CD4-positive, alpha-beta T cell treated with Interleukin-1 beta for 1 hour (primary cell): ENCODE measurements at regions not wholly inside any gene's neighbourhood (a gene's known extent, or its start where the extent isn't known, plus 50 kb on each side); places are given as distances from the start of the nearest gene placed in this dataset.
"Not testable (repeated sequence)": the region's sequence is repeated elsewhere in the genome, so short reads cannot be mapped to it uniquely, and the experiment has no call there.

Experiments
- DNase-seq, 2 donors: peaks; one replicate each; pipeline ENCODE4 v3.0.0-alpha.2; 2020 to 2022

DNA sequence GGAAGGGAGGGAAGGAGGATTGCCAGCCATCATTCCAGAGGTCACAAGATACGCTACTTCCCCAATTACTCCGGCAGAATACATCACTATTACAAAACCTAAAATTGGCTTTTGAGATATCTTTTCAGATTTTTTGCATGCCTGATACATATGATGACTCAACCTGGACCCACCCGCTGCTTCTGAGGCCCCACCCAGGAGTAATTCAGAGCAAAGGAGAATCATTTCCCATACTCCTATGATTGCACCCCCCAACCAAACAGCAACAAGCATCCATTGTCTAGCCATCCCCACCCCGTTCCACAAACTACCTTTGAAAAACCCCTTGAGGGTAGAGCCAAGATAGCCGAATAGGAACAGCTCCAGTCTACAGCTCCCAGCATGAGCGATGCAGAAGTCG is 163.5 kb upstream of the GJE1 start:
- no peak for DNase-seq

DNA sequence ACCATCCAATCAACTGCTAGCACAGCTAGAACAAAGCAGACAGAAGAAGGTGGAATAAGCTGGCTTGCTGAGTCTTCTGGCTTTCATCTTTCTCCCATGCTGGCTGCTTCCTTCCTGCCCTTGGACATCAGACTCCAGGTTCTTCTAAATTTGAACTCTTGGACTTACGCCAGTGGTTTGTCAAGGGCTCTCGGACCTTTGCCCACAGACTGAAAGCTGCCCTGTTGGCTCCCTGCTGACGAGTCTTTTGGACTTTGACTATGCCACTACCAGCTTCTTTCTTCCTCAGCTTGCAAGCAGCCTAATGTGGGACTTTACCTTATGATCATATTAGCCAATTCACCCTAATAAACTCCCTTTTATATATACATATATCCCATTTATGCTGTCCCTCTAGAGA is 164.1 kb upstream of the GJE1 start:
- no peak for DNase-seq

GRCh38 chr6:141965016-141965545 is 167.6 kb upstream of the GJE1 start:
- DNase-seq = no peak

DNA sequence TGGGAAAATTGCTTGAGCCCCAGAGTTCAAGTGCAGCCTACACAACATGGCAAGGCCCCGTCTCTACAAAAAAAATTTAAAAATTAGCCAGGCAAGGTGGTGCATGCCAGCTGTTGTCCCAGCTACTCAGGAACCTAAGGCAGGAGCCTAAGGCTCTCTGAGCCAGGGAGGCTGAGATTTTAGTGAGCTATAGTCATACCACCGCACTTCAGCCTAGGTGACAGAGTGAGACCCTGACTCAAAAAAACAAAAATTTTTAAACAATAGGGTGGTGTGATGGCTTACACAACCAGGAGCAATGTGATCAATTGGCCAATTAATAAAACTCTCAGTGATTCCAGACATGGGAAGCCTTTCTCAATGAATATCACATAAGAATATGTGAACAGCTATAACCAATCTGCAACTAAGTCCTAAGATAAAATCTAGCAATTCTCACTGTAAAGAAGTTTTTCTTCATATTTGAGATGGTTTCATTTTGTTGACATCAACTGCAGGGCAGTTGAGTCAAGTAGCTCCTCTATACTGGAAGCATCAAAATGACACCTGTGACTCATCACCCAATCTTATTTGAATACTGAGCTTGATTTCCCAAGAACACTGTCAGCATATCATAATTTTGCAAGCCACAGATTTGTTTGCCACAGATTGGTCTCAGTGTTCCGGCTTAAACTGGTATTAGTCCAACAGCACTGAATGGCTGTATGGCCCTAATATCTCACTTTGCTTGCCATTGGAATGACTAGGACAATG is 169.0 kb upstream of the GJE1 start:
- DNase-seq = no peak

- DNase-seq = no peak
These were observed 175.5 kb upstream of the GJE1 start for GRCh38 chr6:141957271-141957670.

GRCh38 chr6:141956868-141957267 is 175.9 kb upstream of the GJE1 start:
- DNase-seq = no peak

GRCh38 chr6:141956046-141956761 is 176.5 kb upstream of the GJE1 start:
- DNase-seq = no peak

DNA sequence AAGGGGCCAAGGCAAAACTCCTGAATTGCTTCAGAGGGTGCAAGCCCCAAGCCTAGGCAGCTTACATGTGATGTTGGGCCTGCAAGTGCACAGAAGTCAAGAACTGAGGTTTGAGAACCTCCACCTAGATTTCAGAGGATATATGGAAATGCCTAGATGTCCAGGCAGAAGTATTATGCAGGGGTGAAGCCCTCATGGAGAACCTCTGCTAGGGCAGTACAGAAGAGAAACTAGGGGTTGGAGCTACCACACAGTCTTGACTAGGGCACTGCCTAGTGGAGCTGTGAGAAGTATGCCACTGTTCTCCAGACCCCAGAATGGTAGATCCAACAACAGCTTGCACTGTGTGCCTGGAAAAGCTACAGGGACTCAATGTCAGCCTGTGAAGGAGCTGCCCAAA is 179.7 kb upstream of the GJE1 start:
- DNase-seq = no peak

DNA sequence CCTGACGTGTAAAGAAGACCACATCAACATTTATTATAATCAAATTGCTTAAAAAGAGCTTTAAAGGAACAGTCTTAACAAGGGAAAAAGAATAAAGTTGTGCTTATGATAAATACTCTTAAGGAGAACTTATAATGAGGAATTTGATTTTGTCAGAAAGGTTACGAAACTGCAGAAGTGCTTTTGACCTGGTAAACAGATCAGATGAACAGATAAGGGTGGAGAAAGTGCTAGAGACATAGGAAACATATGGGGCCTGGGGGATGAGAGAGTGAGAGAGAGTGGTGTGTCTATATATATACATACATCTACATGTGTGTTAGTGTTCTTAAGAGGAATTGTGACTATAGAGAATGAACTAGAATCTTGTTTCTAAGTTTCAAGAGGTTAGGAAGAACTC is 186.2 kb upstream of the GJE1 start:
- no peak for DNase-seq

DNA sequence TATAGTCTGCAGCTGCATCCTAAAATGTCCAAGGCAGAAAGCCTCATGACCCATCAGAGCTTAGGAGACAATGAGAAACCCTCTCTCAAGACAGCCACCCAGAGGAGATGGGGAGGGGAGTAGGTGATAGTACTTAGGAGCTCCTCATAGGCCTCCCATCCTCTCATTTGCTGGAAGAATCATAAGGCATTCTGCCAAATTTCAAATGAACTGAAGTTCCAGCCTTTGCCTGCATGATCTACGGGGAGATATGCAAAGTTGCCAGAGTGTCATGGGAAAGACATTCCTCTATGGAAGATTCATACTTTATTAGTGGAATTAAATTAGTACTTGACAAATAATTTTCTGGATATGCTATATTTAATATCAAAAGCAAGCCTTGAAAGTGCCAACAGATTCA is 194.1 kb upstream of the GJE1 start:
- no peak for DNase-seq

DNA sequence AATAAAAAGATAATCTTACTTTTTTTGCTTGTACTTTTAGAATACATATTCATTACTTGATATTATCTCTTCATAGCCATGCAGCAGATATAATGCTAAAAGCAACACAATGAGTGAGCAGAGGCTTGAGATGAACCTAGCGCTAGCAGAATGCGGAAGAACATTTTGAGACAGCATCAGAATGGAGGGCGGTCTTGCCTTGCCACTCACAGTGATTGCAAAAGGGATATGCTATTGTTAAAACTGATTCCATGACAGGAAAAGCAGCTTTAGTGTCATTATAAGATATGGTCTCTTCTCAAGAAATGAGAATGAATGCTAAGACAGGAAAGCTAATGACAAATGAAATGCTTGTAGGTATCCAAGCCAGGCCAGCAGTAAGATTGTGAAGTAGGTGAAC is 200.0 kb upstream of the GJE1 start:
- no peak for DNase-seq

DNA sequence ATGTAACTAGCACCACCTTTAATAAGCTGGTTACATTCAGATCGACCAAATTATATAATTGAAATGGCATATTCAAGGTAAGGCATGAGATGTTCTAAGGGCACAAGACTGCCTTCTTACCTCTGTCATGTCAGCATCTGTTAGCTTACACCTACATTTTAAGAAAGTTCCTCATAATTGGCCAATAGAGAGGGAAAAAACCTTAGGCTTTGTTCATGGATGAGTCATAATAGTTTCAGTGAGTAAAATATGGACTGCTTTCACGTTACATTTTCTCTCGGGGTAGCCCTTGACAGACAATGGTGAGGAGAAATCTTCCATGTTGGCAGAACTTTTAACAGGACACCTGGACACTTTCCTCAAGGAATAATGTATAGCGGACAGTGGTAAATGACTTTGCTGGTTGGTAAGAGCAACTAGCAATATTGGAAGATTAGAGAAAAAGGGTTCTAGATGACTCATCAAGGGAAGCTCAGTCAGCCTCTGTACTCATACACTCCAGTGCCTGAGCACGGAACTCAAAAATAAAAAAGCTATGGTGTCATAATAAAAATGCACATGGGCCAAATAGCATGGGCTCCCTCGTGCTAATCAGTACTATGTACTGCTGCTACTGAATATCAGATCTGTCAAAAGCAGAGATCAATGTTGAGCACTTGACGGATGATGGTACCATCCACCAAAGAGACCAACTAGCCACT is 206.4 kb upstream of the GJE1 start:
- not testable (repeated sequence) for DNase-seq

- no peak for DNase-seq
These were observed 207.7 kb upstream of the GJE1 start for GRCh38 chr6:141925001-141925400.

GRCh38 chr6:141922898-141923297 is 209.8 kb upstream of the GJE1 start:
- DNase-seq = no peak

- DNase-seq = not testable (repeated sequence)
These were observed 215.8 kb upstream of the GJE1 start for GRCh38 chr6:141916682-141917505.

DNA sequence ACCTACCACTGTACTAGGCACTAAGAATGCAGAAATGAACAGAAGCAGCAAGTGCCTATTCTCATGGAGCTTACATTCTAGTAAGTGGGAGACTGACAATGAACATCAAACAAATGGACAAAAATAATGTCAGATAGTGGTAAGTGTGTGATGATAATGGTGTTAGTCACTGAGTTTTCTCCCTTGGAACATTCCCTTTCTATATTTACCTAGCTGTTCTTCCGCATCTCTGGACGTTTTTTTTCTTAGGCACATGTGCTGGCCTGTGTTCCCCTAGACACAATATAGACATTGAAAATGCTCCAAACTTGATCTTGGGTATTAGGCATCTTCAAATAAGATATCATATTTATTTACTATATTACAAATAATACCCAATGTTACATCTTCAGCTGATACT is 218.1 kb upstream of the GJE1 start:
- no peak for DNase-seq

- no peak for DNase-seq
These were observed 226.1 kb upstream of the GJE1 start for GRCh38 chr6:141906569-141907080.

- no peak for DNase-seq
These were observed 242.1 kb upstream of the GJE1 start for GRCh38 chr6:141890661-141891060.

DNA sequence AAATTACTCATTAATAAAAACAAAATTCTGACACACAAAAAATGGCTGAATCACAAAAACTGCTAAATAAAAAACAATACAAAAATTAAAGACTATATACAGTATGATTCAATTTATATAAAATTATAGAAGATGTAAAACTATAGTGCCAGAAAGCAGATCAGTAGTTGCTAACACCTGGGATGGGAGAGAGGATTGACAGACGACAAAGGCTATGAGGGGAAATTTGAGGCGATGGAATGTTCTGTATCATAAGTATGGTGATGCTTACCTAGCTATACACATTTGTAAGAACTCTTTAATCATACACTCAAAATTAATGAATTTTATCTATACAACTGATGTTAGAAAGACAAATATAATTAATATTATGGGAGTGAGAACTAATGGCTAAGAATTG is 247.9 kb upstream of the GJE1 start:
- DNase-seq = no peak

DNA sequence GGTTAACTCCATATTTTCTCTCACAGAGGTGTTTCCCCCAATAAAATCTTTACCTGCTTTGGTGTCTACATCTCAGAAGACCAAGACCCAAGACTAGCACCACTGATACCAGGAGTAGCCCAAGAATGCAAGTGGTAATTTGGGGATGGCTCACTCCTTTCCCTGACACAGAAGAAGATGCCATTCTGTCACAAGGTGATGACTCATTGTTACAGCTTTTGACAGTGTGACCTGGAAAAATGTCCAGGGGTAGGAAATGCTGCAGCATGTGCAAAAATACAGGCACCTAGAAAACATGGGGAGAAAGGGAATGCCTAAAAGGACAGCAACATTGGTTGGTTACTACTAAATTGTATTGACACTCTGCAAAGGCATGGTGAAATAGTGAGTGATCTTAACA is 254.0 kb upstream of the GJE1 start:
- DNase-seq = no peak

GRCh38 chr6:141877275-141877983 is 255.3 kb upstream of the GJE1 start:
- no peak for DNase-seq
